Activated T-cell treated with anti-CD3 and anti-CD28 coated beads, Interleukin-2, amount 50 U/mL, for 24 hours (primary cell): ENCODE measurements at regions not wholly inside any gene's neighbourhood (a gene's known extent, or its start where the extent isn't known, plus 50 kb on each side); places are given as distances from the start of the nearest gene placed in this dataset.
"Not testable (repeated sequence)": the region's sequence is repeated elsewhere in the genome, so short reads cannot be mapped to it uniquely, and the experiment has no call there.

Source experiments
- DNase-seq: peaks from one replicate; pipeline ENCODE4 v3.0.0-alpha.2; 2020
- H3K27ac Mint-ChIP-seq: 2 replicates; pipeline ENCODE4 v1.8.0; 2020; ENCODE audit warnings: mild to moderate bottlenecking, mixed read lengths
- H3K27me3 Mint-ChIP-seq: 2 replicates; pipeline ENCODE4 v1.8.0; 2020; ENCODE audit warnings: mixed read lengths
- H3K36me3 Mint-ChIP-seq: 2 replicates; pipeline ENCODE4 v1.8.0; 2020; ENCODE audit warnings: low read depth, mixed read lengths
- H3K4me1 Mint-ChIP-seq: 2 replicates; pipeline ENCODE4 v1.8.0; 2020; ENCODE audit warnings: low read depth, mixed read lengths
- H3K4me3 Mint-ChIP-seq: 2 replicates; pipeline ENCODE4 v1.8.0; 2020; ENCODE audit warnings: mild to moderate bottlenecking, moderate library complexity, mixed read lengths
- H3K9me3 Mint-ChIP-seq: 2 replicates; pipeline ENCODE4 v1.8.0; 2020; ENCODE audit warnings: mixed read lengths

- not testable (repeated sequence) for H3K27ac Mint-ChIP-seq, H3K36me3 Mint-ChIP-seq, H3K9me3 Mint-ChIP-seq, DNase-seq, H3K27me3 Mint-ChIP-seq, H3K4me1 Mint-ChIP-seq, H3K4me3 Mint-ChIP-seq
These were observed 340.2 kb upstream of the PLGLB1 start for GRCh38 chr2:87361805-87362204.

- H3K27me3 Mint-ChIP-seq, H3K9me3 Mint-ChIP-seq, DNase-seq, H3K27ac Mint-ChIP-seq, H3K4me1 Mint-ChIP-seq, H3K36me3 Mint-ChIP-seq, H3K4me3 Mint-ChIP-seq: not testable (repeated sequence)
These were observed 342.7 kb upstream of the PLGLB1 start for GRCh38 chr2:87364379-87364778.

- H3K27ac Mint-ChIP-seq, H3K36me3 Mint-ChIP-seq, H3K4me1 Mint-ChIP-seq, H3K4me3 Mint-ChIP-seq, H3K9me3 Mint-ChIP-seq, H3K27me3 Mint-ChIP-seq, DNase-seq: not testable (repeated sequence)
These were observed 343.4 kb upstream of the PLGLB1 start for GRCh38 chr2:87365038-87365437.

GRCh38 chr2:87386063-87386560 is 361.8 kb upstream of the PLGLB2 start:
- not testable (repeated sequence) for H3K4me3 Mint-ChIP-seq, H3K4me1 Mint-ChIP-seq, H3K27me3 Mint-ChIP-seq, H3K36me3 Mint-ChIP-seq, DNase-seq, H3K27ac Mint-ChIP-seq, H3K9me3 Mint-ChIP-seq

- not testable (repeated sequence) for DNase-seq, H3K9me3 Mint-ChIP-seq, H3K27me3 Mint-ChIP-seq, H3K27ac Mint-ChIP-seq, H3K36me3 Mint-ChIP-seq, H3K4me3 Mint-ChIP-seq, H3K4me1 Mint-ChIP-seq
These were observed 352.1 kb upstream of the PLGLB2 start for GRCh38 chr2:87395784-87396183.

GRCh38 chr2:87396551-87397265 is 351.2 kb upstream of the PLGLB2 start:
- not testable (repeated sequence) for H3K27ac Mint-ChIP-seq, H3K9me3 Mint-ChIP-seq, H3K27me3 Mint-ChIP-seq, DNase-seq, H3K4me3 Mint-ChIP-seq, H3K36me3 Mint-ChIP-seq, H3K4me1 Mint-ChIP-seq

- H3K36me3 Mint-ChIP-seq, H3K4me3 Mint-ChIP-seq, H3K9me3 Mint-ChIP-seq, DNase-seq, H3K4me1 Mint-ChIP-seq, H3K27me3 Mint-ChIP-seq, H3K27ac Mint-ChIP-seq: not testable (repeated sequence)
These were observed 350.4 kb upstream of the PLGLB2 start for GRCh38 chr2:87397276-87398065.

- H3K9me3 Mint-ChIP-seq, H3K36me3 Mint-ChIP-seq, H3K4me3 Mint-ChIP-seq, H3K4me1 Mint-ChIP-seq, DNase-seq, H3K27ac Mint-ChIP-seq, H3K27me3 Mint-ChIP-seq: not testable (repeated sequence)
These were observed 349.2 kb upstream of the PLGLB2 start for GRCh38 chr2:87398567-87399305.

- Mint-ChIP-seq H3K9me3 (no peaks in the 10 kb centered on the region), H3K4me1 (no peaks in the 10 kb centered on the region), H3K4me3 (no peak overlapping the region), H3K36me3 (peaks cover 2% of the 10 kb centered on the region), H3K27ac (no peak overlapping the region), H3K27me3 (no peaks in the 10 kb centered on the region)
- DNase-seq: peak; percentile 5
These were observed 346.1 kb upstream of the PLGLB2 start for GRCh38 chr2:87401726-87402345.

- DNase-seq: no peak
- Mint-ChIP-seq H3K4me3 (no peak overlapping the region), H3K36me3 (peaks cover 2% of the 10 kb centered on the region), H3K27me3 (no peaks in the 10 kb centered on the region), H3K27ac (no peak overlapping the region), H3K9me3 (no peaks in the 10 kb centered on the region), H3K4me1 (no peaks in the 10 kb centered on the region)
These were observed 344.1 kb upstream of the PLGLB2 start for GRCh38 chr2:87403893-87404175.

- DNase-seq: peak; percentile 23
- H3K27me3 Mint-ChIP-seq, H3K9me3 Mint-ChIP-seq, H3K4me1 Mint-ChIP-seq, H3K4me3 Mint-ChIP-seq, H3K27ac Mint-ChIP-seq, H3K36me3 Mint-ChIP-seq: not testable (repeated sequence)
These were observed 343.3 kb upstream of the PLGLB2 start for GRCh38 chr2:87404411-87405255.

- H3K4me3 Mint-ChIP-seq, H3K27ac Mint-ChIP-seq, H3K36me3 Mint-ChIP-seq, DNase-seq, H3K9me3 Mint-ChIP-seq, H3K27me3 Mint-ChIP-seq, H3K4me1 Mint-ChIP-seq: not testable (repeated sequence)
These were observed 342.2 kb upstream of the PLGLB2 start for GRCh38 chr2:87405531-87406216.

GRCh38 chr2:87406406-87407175 is 341.3 kb upstream of the PLGLB2 start:
- H3K4me1 Mint-ChIP-seq, H3K9me3 Mint-ChIP-seq, H3K27ac Mint-ChIP-seq, H3K36me3 Mint-ChIP-seq, H3K27me3 Mint-ChIP-seq, H3K4me3 Mint-ChIP-seq: not testable (repeated sequence)
- peak; percentile 15 for DNase-seq
